ENCODE measurements at regions not wholly inside any gene's neighbourhood (a gene's known extent, or its start where the extent isn't known, plus 50 kb on each side); places are given as distances from the start of the nearest gene placed in this dataset.

DNA sequence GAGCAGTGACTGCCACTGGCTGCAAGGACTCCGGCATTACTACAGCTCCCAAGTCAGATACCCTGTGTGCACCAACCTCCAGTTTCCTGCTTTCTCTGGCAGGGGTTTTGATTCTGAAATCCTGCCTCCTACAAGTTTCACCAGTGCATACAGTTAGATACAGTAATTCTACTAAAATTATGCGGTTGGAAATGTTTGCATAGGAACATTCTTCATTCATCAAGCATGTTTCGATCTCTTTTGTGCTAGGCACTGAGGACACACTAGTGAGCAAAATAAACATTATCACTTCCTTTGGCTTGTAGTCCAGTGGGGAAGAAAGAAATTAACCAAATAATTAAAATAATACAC is 152.2 kb downstream of the TMEM167A start (continued):
- TF ChIP-seq, protein P1, sequence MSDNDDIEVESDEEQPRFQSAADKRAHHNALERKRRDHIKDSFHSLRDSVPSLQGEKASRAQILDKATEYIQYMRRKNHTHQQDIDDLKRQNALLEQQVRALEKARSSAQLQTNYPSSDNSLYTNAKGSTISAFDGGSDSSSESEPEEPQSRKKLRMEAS (IDR thresholded peaks at IDR 0.05): no peak
- no peak for TF ChIP-seq RAD21 (IDR thresholded peaks at IDR 0.05 in 1 of 2, conservative IDR thresholded peaks at IDR 0.05 in 1 of 2; ENCODE audit: low read depth in 2 of 2, low read length in 2 of 2)
- TF ChIP-seq NANOG (IDR thresholded peaks at IDR 0.05; ENCODE audit: insufficient read depth, low read depth, low read length, poor library complexity, severe bottlenecking): no peak

Measured in H1 (cell line).